GM23248 (cell line): ENCODE measurements at regions not wholly inside any gene's neighbourhood (a gene's known extent, or its start where the extent isn't known, plus 50 kb on each side); places are given as distances from the start of the nearest gene placed in this dataset.

Experiments
- EZH2 ChIP-seq: fragments of 200-600 bp; sonication (generic); IDR thresholded peaks from 2 replicates; pipeline ENCODE4 v1.6.1; 2018; ENCODE audit warnings: antibody characterized with exemption, mild to moderate bottlenecking; ENCODE audit not compliant: insufficient read depth, poor library complexity, severe bottlenecking
- EZH2phosphoT487 ChIP-seq: fragments of 200-600 bp; sonication (generic); IDR thresholded peaks from 2 replicates; pipeline ENCODE4 v1.6.1; 2018; ENCODE audit warnings: antibody characterized with exemption, moderate library complexity, mild to moderate bottlenecking, low read depth; ENCODE audit not compliant: insufficient read depth

- TF ChIP-seq EZH2 = no peak
- no peak for TF ChIP-seq EZH2phosphoT487
These were observed 357.0 kb downstream of the TTLL7 start for GRCh38 chr1:83641796-83642443.
